CD4-positive, alpha-beta T cell (primary cell): ENCODE measurements at regions not wholly inside any gene's neighbourhood (a gene's known extent, or its start where the extent isn't known, plus 50 kb on each side); places are given as distances from the start of the nearest gene placed in this dataset.

Experiments used
- ATAC-seq: fragments of 200-7000 bp; cut with Tn5 transposase; one replicate; pipeline ENCODE4 v1.10.0; 2022; ENCODE audit warnings: mild to moderate bottlenecking; ENCODE audit not compliant: poor library complexity
- CTCF ChIA-PET: fragments of 350-600 bp; sonication (Branson Sonifier 250); formaldehyde crosslinking; loops from one replicate; lab custom pipeline; 2021; ENCODE audit warnings: antibody characterized with exemption, inconsistent platforms; lab: Charles Lee
- POLR2A ChIA-PET: fragments of 350-600 bp; sonication (Branson Sonifier 250); formaldehyde crosslinking; loops from one replicate; lab custom pipeline; 2021; ENCODE audit warnings: antibody characterized with exemption, inconsistent platforms; lab: Charles Lee
- DNase-seq, 14 experiments: peaks; one replicate each; pipeline ENCODE4 v3.0.0-alpha.2; 2013 to 2020; ENCODE audit warnings: mixed read lengths in 2 of 14
- H3K27ac ChIP-seq, 2 donors: one replicate each; pipeline versions ENCODE4 v1.5.1 to v1.7.0; 2013; ENCODE audit warnings: low read length in 2 of 2, low read depth in 1 of 2, mild to moderate bottlenecking in 1 of 2
- H3K27me3 ChIP-seq, 2 experiments: 1 replicate in 1 of 2; 2 replicates in 1 of 2; pipeline versions ENCODE4 v1.6.1 to v1.7.0; 2013; ENCODE audit warnings: low read length in 2 of 2, control low read depth in 1 of 2, mild to moderate bottlenecking in 1 of 2, moderate library complexity in 1 of 2; ENCODE audit not compliant: insufficient read depth in 2 of 2, control insufficient read depth in 1 of 2
- H3K36me3 ChIP-seq: one replicate; pipeline ENCODE4 v1.6.1; 2013; ENCODE audit warnings: low read length, control low read depth; ENCODE audit not compliant: insufficient read depth
- H3K4me1 ChIP-seq: one replicate; pipeline ENCODE4 v1.6.1; 2013; ENCODE audit warnings: low read length, control low read depth; ENCODE audit not compliant: insufficient read depth
- H3K4me3 ChIP-seq: one replicate; pipeline ENCODE4 v1.5.1; 2013; ENCODE audit warnings: mild to moderate bottlenecking, low read length, moderate library complexity
- H3K9me3 ChIP-seq, 2 experiments: 1 replicate in 1 of 2; 2 replicates in 1 of 2; pipeline versions ENCODE4 v1.6.1 to v1.7.0; 2013; ENCODE audit warnings: low read length in 2 of 2, mild to moderate bottlenecking in 2 of 2, control low read depth in 1 of 2, moderate library complexity in 1 of 2; ENCODE audit not compliant: control insufficient read depth in 1 of 2, insufficient read depth in 1 of 2
- H3K27ac Mint-ChIP-seq: one replicate; pipeline ENCODE4 v1.8.0; 2020; ENCODE audit warnings: mixed read lengths
- H3K27me3 Mint-ChIP-seq: one replicate; pipeline ENCODE4 v1.8.0; 2021; ENCODE audit warnings: mixed read lengths
- H3K36me3 Mint-ChIP-seq: one replicate; pipeline ENCODE4 v1.8.0; 2021; ENCODE audit warnings: low read depth, mixed read lengths
- H3K4me1 Mint-ChIP-seq: one replicate; pipeline ENCODE4 v1.8.0; 2021; ENCODE audit warnings: low read depth, mixed read lengths
- H3K4me3 Mint-ChIP-seq: one replicate; pipeline ENCODE4 v1.8.0; 2020; ENCODE audit warnings: mild to moderate bottlenecking, mixed read lengths
- H3K9me3 Mint-ChIP-seq: one replicate; pipeline ENCODE4 v1.8.0; 2020; ENCODE audit warnings: mixed read lengths
- CTCF ChIP-seq: fragments of 200-600 bp; IDR thresholded peaks from one replicate; pipeline ENCODE4 v1.8.0; 2022; ENCODE audit warnings: antibody characterized with exemption, mild to moderate bottlenecking
- intact Hi-C, 2 experiments: fragments of 100-400 bp; cut with DNase I in 1 of 2; cut with micrococcal nuclease in 1 of 2; formaldehyde crosslinking; loops; one replicate each; pipeline versions ENCODE4 v1.15.1 to v1.9.0; 2023 to 2025; cut with DNase I, micrococcal nuclease

- no peaks in the 10 kb centered on the region for H3K4me1 Mint-ChIP-seq
These were observed 219.9 kb downstream of the ELAVL2 start for GRCh38 chr9:23606107-23606506.

DNA sequence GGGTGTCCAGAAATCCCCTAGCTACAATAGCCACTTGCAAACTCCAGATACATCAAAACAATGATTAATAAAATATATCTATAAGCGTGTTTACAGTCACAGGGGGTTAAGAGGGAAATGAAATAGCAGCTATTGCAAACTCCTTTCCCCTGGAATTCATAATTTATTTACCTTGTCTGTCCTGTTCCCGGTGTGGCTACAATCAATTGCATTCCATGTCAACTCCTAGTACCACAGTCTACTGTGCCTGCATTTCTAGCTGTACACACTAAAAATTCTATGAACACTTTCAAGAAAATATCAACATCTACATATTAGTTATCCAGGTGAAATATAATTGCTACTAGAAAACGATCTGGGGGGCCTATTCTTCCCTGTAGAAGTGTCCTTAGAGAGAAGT, 217.6 kb downstream of the ELAVL2 start:
- DNase-seq (no peak), ATAC-seq (no peak)
- Mint-ChIP-seq H3K4me1 (no peaks in the 10 kb centered on the region), H3K9me3 (peaks cover 3% of the 10 kb centered on the region), H3K27ac (no peak overlapping the region), H3K4me3 (no peak overlapping the region), H3K36me3 (no peaks in the 10 kb centered on the region), H3K27me3 (no peaks in the 10 kb centered on the region)
- no peak for TF ChIP-seq CTCF
- Histone ChIP-seq H3K4me1 (no peaks in the 10 kb centered on the region), H3K36me3 (no peaks in the 10 kb centered on the region), H3K27ac (no peak overlapping the region), H3K9me3 (no peaks in the 10 kb centered on the region), H3K27me3 (no peaks in the 10 kb centered on the region), H3K4me3 (no peak overlapping the region)
- CTCF ChIA-PET, result no interaction called here
- POLR2A ChIA-PET, result no interaction called here
- intact Hi-C loops, result no loop called here

More at GRCh38 chr9:23606107-23606506, 219.9 kb downstream of the ELAVL2 start:
- no peak overlapping the region for H3K27ac Mint-ChIP-seq
- DNase-seq (no peak), ATAC-seq (no peak)
- ChIA-PET CTCF (no interaction called here), POLR2A (no interaction called here)
- no peaks in the 10 kb centered on the region for H3K36me3 Mint-ChIP-seq
- no peaks in the 10 kb centered on the region for H3K9me3 ChIP-seq
- H3K27me3 Mint-ChIP-seq, result no peaks in the 10 kb centered on the region
- no peak overlapping the region for H3K4me3 Mint-ChIP-seq
- H3K9me3 Mint-ChIP-seq, result peaks cover 3% of the 10 kb centered on the region
- no peak overlapping the region for H3K4me3 ChIP-seq
- intact Hi-C loops, result no loop called here
- no peak overlapping the region for H3K27ac ChIP-seq
- H3K27me3 ChIP-seq, result no peaks in the 10 kb centered on the region
- no peak for TF ChIP-seq CTCF
- H3K36me3 ChIP-seq, result no peaks in the 10 kb centered on the region
- no peaks in the 10 kb centered on the region for H3K4me1 ChIP-seq

GRCh38 chr9:23611869-23612268, 214.2 kb downstream of the ELAVL2 start:
- Histone ChIP-seq H3K9me3 (no peaks in the 10 kb centered on the region), H3K4me3 (no peak overlapping the region), H3K27ac (no peak overlapping the region), H3K27me3 (no peaks in the 10 kb centered on the region), H3K4me1 (no peaks in the 10 kb centered on the region), H3K36me3 (no peaks in the 10 kb centered on the region)
- TF ChIP-seq CTCF, result no peak
- ChIA-PET CTCF (no interaction called here), POLR2A (no interaction called here)
- no peak for ATAC-seq
- Mint-ChIP-seq H3K27ac (no peak overlapping the region), H3K9me3 (peaks cover 8% of the 10 kb centered on the region), H3K4me3 (no peak overlapping the region), H3K27me3 (no peaks in the 10 kb centered on the region), H3K4me1 (no peaks in the 10 kb centered on the region), H3K36me3 (no peaks in the 10 kb centered on the region)
- DNase-seq, result no peak
- intact Hi-C loops, result loop anchor here in 1 of 2 experiments (10.0 kb wide), 1 partner anchor 63 kb away; no protein-coding TSS in a partner anchor
